AG04450 (cell line): ENCODE measurements at regions not wholly inside any gene's neighbourhood (a gene's known extent, or its start where the extent isn't known, plus 50 kb on each side); places are given as distances from the start of the nearest gene placed in this dataset.

ENCODE experiments used
- CTCF ChIA-PET: fragments of 300-600, 350-600 bp; formaldehyde crosslinking; extraction: SDS; loops from one replicate; lab custom pipeline; 2022; ENCODE audit warnings: antibody characterized with exemption, inconsistent platforms; lab: Charles Lee
- POLR2A ChIA-PET: fragments of 350-600 bp; formaldehyde crosslinking; extraction: SDS; loops from one replicate; lab custom pipeline; 2021; ENCODE audit warnings: antibody characterized with exemption, inconsistent platforms; lab: Yijun Ruan, JAX
- DNase-seq: peaks from one replicate; pipeline ENCODE4 v3.0.0-alpha.2; 2011; ENCODE audit warnings: low read depth, low spot score
- H3K27ac ChIP-seq: one replicate; pipeline ENCODE4 v1.5.1; 2012; ENCODE audit warnings: low read depth, low read length, control low read depth
- H3K27me3 ChIP-seq: one replicate; pipeline ENCODE4 v1.6.0; 2012; ENCODE audit warnings: low read length; ENCODE audit not compliant: control insufficient read depth, insufficient read depth
- H3K4me3 ChIP-seq: 2 replicates; pipeline ENCODE4 v1.5.1; 2011; ENCODE audit warnings: mild to moderate bottlenecking, low read depth, low read length, control low read depth
- H3K9me3 ChIP-seq: 2 replicates; pipeline ENCODE4 v1.5.1; 2012; ENCODE audit warnings: low read length; ENCODE audit not compliant: control insufficient read depth, insufficient read depth
- TF ChIP-seq, protein P1 (sequence below): IDR thresholded peaks from 2 replicates; pipeline ENCODE4 v1.5.1; 2011; ENCODE audit warnings: low read depth, low read length, control low read depth, inconsistent platforms

DNA sequence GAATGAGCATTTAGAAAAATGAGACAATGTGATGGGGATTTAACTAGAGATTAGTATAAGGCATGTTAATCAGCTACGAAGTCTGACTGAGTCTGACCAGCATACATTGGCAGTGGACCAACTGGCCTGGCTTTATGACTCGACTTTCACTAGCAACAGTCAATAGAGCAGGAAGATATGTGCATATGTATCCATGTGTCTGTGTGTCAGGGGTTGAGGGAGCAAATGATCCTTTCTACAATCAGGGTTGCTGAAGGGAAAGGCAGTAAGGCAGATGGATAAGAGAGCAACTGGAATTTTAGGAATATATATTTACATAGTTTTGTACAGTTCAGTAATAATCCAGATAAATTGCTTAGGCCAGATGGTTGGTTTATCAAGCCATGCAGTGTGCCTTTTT is 645.6 kb downstream of the PLA2G4A start:
- TF ChIP-seq, protein P1, sequence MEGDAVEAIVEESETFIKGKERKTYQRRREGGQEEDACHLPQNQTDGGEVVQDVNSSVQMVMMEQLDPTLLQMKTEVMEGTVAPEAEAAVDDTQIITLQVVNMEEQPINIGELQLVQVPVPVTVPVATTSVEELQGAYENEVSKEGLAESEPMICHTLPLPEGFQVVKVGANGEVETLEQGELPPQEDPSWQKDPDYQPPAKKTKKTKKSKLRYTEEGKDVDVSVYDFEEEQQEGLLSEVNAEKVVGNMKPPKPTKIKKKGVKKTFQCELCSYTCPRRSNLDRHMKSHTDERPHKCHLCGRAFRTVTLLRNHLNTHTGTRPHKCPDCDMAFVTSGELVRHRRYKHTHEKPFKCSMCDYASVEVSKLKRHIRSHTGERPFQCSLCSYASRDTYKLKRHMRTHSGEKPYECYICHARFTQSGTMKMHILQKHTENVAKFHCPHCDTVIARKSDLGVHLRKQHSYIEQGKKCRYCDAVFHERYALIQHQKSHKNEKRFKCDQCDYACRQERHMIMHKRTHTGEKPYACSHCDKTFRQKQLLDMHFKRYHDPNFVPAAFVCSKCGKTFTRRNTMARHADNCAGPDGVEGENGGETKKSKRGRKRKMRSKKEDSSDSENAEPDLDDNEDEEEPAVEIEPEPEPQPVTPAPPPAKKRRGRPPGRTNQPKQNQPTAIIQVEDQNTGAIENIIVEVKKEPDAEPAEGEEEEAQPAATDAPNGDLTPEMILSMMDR, result no peak

DNA sequence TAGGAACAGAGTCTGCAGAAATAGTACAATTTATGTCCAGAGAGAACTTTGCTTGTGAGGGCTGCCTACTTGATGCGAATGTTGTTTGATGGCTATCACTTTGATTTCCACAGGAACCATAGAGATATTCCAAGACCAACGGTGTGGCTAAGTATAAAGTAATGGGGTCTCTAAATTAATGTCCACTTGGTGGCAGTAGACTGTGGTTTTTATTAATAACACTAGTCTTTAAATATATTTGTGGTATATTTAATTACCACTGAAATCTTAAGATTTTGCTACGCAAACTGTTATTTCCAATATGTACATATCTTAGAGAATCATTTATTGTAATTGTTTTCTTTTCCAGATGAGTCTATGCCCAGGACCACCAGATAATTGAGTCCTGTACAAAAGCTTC is 647.9 kb downstream of the PLA2G4A start:
- Histone ChIP-seq H3K4me3 (no peak overlapping the region), H3K9me3 (no peaks in the 10 kb centered on the region), H3K27me3 (no peaks in the 10 kb centered on the region), H3K27ac (no peak overlapping the region)
- POLR2A ChIA-PET, result no interaction called here
- DNase-seq, result no peak
- TF ChIP-seq, protein P1, result peak; percentile 42
- CTCF ChIA-PET, result interaction anchor here (0.5 to 1.9 kb wide), 5 partner anchors 9 to 425 kb away, joined by 3 to 5 read pairs (median 4); no protein-coding TSS in a partner anchor

More for the DNA sequence above, 645.6 kb downstream of the PLA2G4A start:
- peak; percentile 24 for DNase-seq
- POLR2A ChIA-PET, result no interaction called here
- Histone ChIP-seq H3K4me3 (no peak overlapping the region), H3K9me3 (no peaks in the 10 kb centered on the region), H3K27me3 (no peaks in the 10 kb centered on the region), H3K27ac (no peak overlapping the region)
- CTCF ChIA-PET, result no interaction called here

DNA sequence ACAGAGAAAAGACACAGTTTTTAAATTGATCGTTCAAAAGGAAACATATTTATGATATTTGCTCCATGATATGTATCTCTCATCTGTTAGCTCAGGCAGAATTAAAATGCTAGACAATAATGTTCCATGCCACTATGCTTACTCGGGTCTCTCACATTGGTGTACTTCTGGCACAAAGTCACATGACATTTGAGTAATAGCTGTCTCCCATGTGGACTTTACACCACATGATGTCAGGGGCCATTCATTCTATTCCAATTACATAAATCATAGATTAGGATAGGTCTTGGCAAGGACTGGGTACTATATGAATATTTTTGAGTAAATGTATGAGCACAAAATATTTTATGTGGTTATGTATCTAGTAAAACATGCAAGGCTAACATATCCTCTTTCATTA is 648.4 kb downstream of the PLA2G4A start:
- H3K4me3 ChIP-seq, result no peak overlapping the region
- no peak overlapping the region for H3K27ac ChIP-seq
- no peaks in the 10 kb centered on the region for H3K27me3 ChIP-seq
- DNase-seq, result no peak
- ChIA-PET POLR2A (no interaction called here), CTCF (interaction anchor here (0.5 to 1.9 kb wide), 6 partner anchors 8 to 866 kb away, joined by 3 to 5 read pairs (median 4); no protein-coding TSS in a partner anchor)
- TF ChIP-seq, protein P1, result no peak
- no peaks in the 10 kb centered on the region for H3K9me3 ChIP-seq

DNA sequence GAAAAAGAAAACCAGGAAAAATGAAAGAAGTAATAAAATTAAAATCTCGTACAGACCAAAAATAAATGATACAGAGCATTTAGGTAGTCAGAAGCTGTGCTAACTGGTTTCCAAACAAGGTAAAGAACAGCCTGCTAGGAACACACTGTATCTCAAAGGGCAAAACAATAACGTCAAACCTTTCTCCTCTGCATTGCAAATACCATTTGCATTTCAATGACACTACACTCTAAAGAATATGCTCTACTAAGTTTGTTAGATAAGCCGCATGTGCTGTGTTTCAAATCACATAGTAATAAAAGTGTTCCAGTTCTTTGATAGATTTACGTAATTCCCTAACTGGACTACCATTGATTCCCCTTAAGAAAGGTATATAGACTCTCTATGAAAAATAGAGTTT is 648.8 kb downstream of the PLA2G4A start:
- no peak for DNase-seq
- Histone ChIP-seq H3K4me3 (no peak overlapping the region), H3K27ac (no peak overlapping the region), H3K9me3 (no peaks in the 10 kb centered on the region), H3K27me3 (no peaks in the 10 kb centered on the region)
- CTCF ChIA-PET, result interaction anchor here (0.6 to 1.9 kb wide), 5 partner anchors 8 to 867 kb away, joined by 3 to 5 read pairs (median 5); no protein-coding TSS in a partner anchor
- TF ChIP-seq, protein P1, result no peak
- POLR2A ChIA-PET, result no interaction called here

DNA sequence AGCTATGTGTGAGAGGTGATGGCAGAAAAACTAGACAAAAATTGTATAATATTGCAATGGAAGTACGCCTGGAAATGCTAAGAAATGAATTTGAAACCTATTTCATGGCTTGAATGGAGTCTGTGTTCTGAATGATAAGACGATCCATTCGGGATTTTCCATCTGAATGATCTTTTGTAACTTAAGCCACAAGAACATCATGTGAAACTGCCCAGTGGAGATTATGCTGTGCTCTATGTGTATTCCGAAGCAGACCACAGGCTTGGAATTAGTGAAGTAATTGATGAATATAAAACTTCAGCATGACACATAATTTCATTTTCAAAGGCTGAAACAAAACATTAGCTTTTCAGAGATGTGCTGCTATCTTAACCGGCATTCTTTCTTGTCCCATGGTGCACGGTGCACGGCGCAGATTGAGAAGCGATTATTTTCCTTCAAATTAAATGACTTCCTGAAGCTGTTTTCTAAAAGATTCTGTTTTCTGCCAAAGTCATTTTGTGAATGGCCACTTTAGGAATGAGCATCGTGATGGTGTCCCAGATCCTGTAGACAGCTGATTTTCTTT is 652.9 kb downstream of the PLA2G4A start:
- no peak overlapping the region for H3K4me3 ChIP-seq
- H3K27ac ChIP-seq, result no peak overlapping the region
- no peaks in the 10 kb centered on the region for H3K9me3 ChIP-seq
- no peaks in the 10 kb centered on the region for H3K27me3 ChIP-seq
- no peak for DNase-seq
- ChIA-PET CTCF (interaction anchor here (0.6 kb wide), 1 partner anchor 440 kb away, joined by 3 read pairs; no protein-coding TSS in a partner anchor), POLR2A (no interaction called here)
- TF ChIP-seq, protein P1, result no peak
